ENCODE measurements at regions not wholly inside any gene's neighbourhood (a gene's known extent, or its start where the extent isn't known, plus 50 kb on each side); places are given as distances from the start of the nearest gene placed in this dataset.

GRCh38 chr3:178406206-178406605 lies 130.0 kb upstream of the KCNMB2 start:
- Histone ChIP-seq H3K36me3 (replicated peaks in 1 of 2; ENCODE audit: control insufficient read depth in 1 of 2, insufficient read depth in 2 of 2, low read length in 2 of 2) (no peaks in the 10 kb centered on the region), H3K4me3 (replicated peaks in 1 of 3; ENCODE audit: insufficient read depth in 1 of 3, low read depth in 2 of 3, low read length in 3 of 3) (no peak overlapping the region), H2AFZ (ENCODE audit: low read length) (no peak overlapping the region), H3K4me2 (ENCODE audit: low read depth, low read length) (no peak overlapping the region), H3K9ac (ENCODE audit: insufficient read depth, low read depth, low read length) (no peak overlapping the region), H3K27me3 (ENCODE audit: control insufficient read depth in 1 of 2, insufficient read depth in 2 of 2, low read length in 2 of 2) (no peaks in the 10 kb centered on the region), H3K4me1 (ENCODE audit: insufficient read depth, low read length) (no peaks in the 10 kb centered on the region), H3K27ac (ENCODE audit: extremely low read length, insufficient read depth, low read length) (no peak overlapping the region), H4K20me1 (ENCODE audit: insufficient read depth, low read length) (no peaks in the 10 kb centered on the region), H3K79me2 (ENCODE audit: insufficient read depth, low read length) (no peaks in the 10 kb centered on the region), H3K9me3 (ENCODE audit: low read length) (no peaks in the 10 kb centered on the region)
- in situ Hi-C loops (cut with HindIII; ENCODE audit: extremely low pct_ligation_motif_present, low pct_unique_long_range_greater_than_20kb) (no loop called here), intact Hi-C loops (cut with micrococcal nuclease; ENCODE audit: unreplicated experiment) (no loop called here)
- TF ChIP-seq ZSCAN20 (CRISPR knock-in tag; IDR thresholded peaks at IDR 0.05; ENCODE audit: borderline replicate concordance) (no peak), ZNF740 (CRISPR knock-in tag; IDR thresholded peaks at IDR 0.05) (no peak), ZC3H13 (CRISPR knock-in tag; IDR thresholded peaks at IDR 0.05) (no peak), SMAD9 (CRISPR knock-in tag; IDR thresholded peaks at IDR 0.05) (no peak), ZNF432 (CRISPR knock-in tag; IDR thresholded peaks at IDR 0.05; ENCODE audit: borderline replicate concordance) (no peak), ZNF547 (CRISPR knock-in tag; IDR thresholded peaks at IDR 0.05) (no peak), ZNF280B (CRISPR knock-in tag; IDR thresholded peaks at IDR 0.05; ENCODE audit: borderline replicate concordance) (no peak), NFYC (CRISPR knock-in tag; IDR thresholded peaks at IDR 0.05) (no peak), TP53 (CRISPR knock-in tag; conservative IDR thresholded peaks at IDR 0.05) (no peak), CENPX (CRISPR knock-in tag; IDR thresholded peaks at IDR 0.05) (no peak), SKIL (CRISPR knock-in tag; IDR thresholded peaks at IDR 0.05; ENCODE audit: borderline replicate concordance) (no peak), GTF2F1 (IDR thresholded peaks at IDR 0.05; ENCODE audit: low read length) (no peak), TFE3 (CRISPR knock-in tag; IDR thresholded peaks at IDR 0.05) (no peak), RBM39 (IDR thresholded peaks at IDR 0.05; ENCODE audit: low read depth, low read length, poor library complexity, severe bottlenecking) (no peak), ARID2 (CRISPR knock-in tag; IDR thresholded peaks at IDR 0.05; ENCODE audit: borderline replicate concordance) (no peak), PLRG1 (conservative IDR thresholded peaks at IDR 0.05) (no peak)
- ChIA-PET CTCF (ENCODE audit: low intra/inter-chr PET ratio, low total read pairs) (no interaction called here), POLR2A (no interaction called here)
- DNase-seq (ENCODE audit: low spot score) = no peak
- FAIRE-seq = no peak
- BruUV-seq (replicated peaks) = no TSS peak
- whole genome bisulfite sequencing (ENCODE audit: low lambda C conversion rate) = 0% methylated on average over 3 of the region's 3 CpGs
- no peak for ATAC-seq
